Neural cell (in vitro differentiated cells): ENCODE measurements at regions not wholly inside any gene's neighbourhood (a gene's known extent, or its start where the extent isn't known, plus 50 kb on each side); places are given as distances from the start of the nearest gene placed in this dataset.

Experiments used
- H2AFZ ChIP-seq: fragments of 200-600, 300-800 bp; sonication (generic), shearing (Covaris generic); 2 replicates; pipeline ENCODE4 v1.6.0; 2014; ENCODE audit warnings: low read depth, mild to moderate bottlenecking, antibody characterized with exemption, low read length, moderate library complexity
- H3F3A ChIP-seq: fragments of 200-600 bp; shearing (Covaris generic); 2 replicates; pipeline ENCODE4 v1.6.1; 2016; ENCODE audit warnings: mild to moderate bottlenecking, moderate library complexity, mixed read lengths, antibody characterized with exemption, low read length; ENCODE audit not compliant: insufficient read depth, poor library complexity, severe bottlenecking
- H3K27ac ChIP-seq: fragments of 200-600, 300-800 bp; sonication (generic), shearing (Covaris generic); 2 replicates; pipeline ENCODE4 v1.5.1; 2014; ENCODE audit warnings: mild to moderate bottlenecking, low read length, moderate library complexity
- H3K27me3 ChIP-seq: fragments of 300-800, 200-600 bp; sonication (generic), shearing (Covaris generic); 2 replicates; pipeline ENCODE4 v1.6.0; 2014; ENCODE audit warnings: mild to moderate bottlenecking, low read depth, low read length, moderate library complexity; ENCODE audit not compliant: insufficient read depth
- H3K36me3 ChIP-seq: fragments of 300-800, 200-600 bp; sonication (generic), shearing (Covaris generic); 2 replicates; pipeline ENCODE4 v1.5.1; 2014; ENCODE audit warnings: mild to moderate bottlenecking, antibody characterized with exemption, low read length, moderate library complexity; ENCODE audit not compliant: insufficient read depth
- H3K4me2 ChIP-seq: fragments of 300-800, 200-600 bp; sonication (generic), shearing (Covaris generic); 2 replicates; pipeline ENCODE4 v1.6.0; 2014; ENCODE audit warnings: mild to moderate bottlenecking, low read length
- H3K4me3 ChIP-seq: fragments of 300-800, 200-600 bp; sonication (generic), shearing (Covaris generic); 2 replicates; pipeline ENCODE4 v1.5.1; 2014; ENCODE audit warnings: mild to moderate bottlenecking, low read length, moderate library complexity
- H3K79me2 ChIP-seq: fragments of 200-600 bp; shearing (Covaris generic); replicated peaks from 2 replicates; pipeline ENCODE4 v1.6.0; 2014; ENCODE audit warnings: mild to moderate bottlenecking, low read length, moderate library complexity; ENCODE audit not compliant: insufficient read depth
- H3K9ac ChIP-seq: fragments of 300-800, 200-600 bp; sonication (generic), shearing (Covaris generic); 2 replicates; pipeline ENCODE4 v1.6.1; 2016; ENCODE audit warnings: mild to moderate bottlenecking, low read length, mixed read lengths
- H3K9me2 ChIP-seq: fragments of 200-600 bp; shearing (Covaris generic); 2 replicates; pipeline ENCODE4 v1.6.1; 2016; ENCODE audit warnings: mild to moderate bottlenecking, low read length, mixed read lengths; ENCODE audit not compliant: insufficient read depth
- H3K9me3 ChIP-seq: fragments of 200-600, 300-800 bp; sonication (generic), shearing (Covaris generic); 2 replicates; pipeline ENCODE4 v1.6.1; 2016; ENCODE audit warnings: mild to moderate bottlenecking, mixed run types, low read length, moderate library complexity, mixed read lengths
- H4K20me1 ChIP-seq: fragments of 200-600 bp; shearing (Covaris generic); 2 replicates; pipeline ENCODE4 v1.6.1; 2016; ENCODE audit warnings: mild to moderate bottlenecking, mixed run types; ENCODE audit not compliant: insufficient read depth
- EP300 ChIP-seq: fragments of 450-650 bp; conservative IDR thresholded peaks from 2 replicates; pipeline ENCODE4 v1.6.1; 2014; ENCODE audit warnings: antibody characterized with exemption, mild to moderate bottlenecking, moderate library complexity; ENCODE audit not compliant: poor library complexity, severe bottlenecking
- EZH2 ChIP-seq: fragments of 200-600, 300-800 bp; shearing (Covaris generic), sonication (generic); IDR thresholded peaks from 2 replicates; pipeline ENCODE4 v1.6.1; 2014; ENCODE audit warnings: antibody characterized with exemption, low read length, borderline replicate concordance, mild to moderate bottlenecking; ENCODE audit not compliant: insufficient read depth, poor library complexity, severe bottlenecking
- MXI1 ChIP-seq: fragments of 450-650 bp; conservative IDR thresholded peaks from 2 replicates; pipeline ENCODE4 v1.6.1; 2014; ENCODE audit warnings: antibody characterized with exemption, mild to moderate bottlenecking; ENCODE audit not compliant: poor library complexity, severe bottlenecking
- POLR2AphosphoS5 ChIP-seq: IDR thresholded peaks from 2 replicates; pipeline ENCODE4 v1.6.1; 2012
- RAD21 ChIP-seq: fragments of 450-650 bp; conservative IDR thresholded peaks from 2 replicates; pipeline ENCODE4 v1.6.1; 2014; ENCODE audit warnings: antibody characterized with exemption, mild to moderate bottlenecking, moderate library complexity
- SMC3 ChIP-seq: fragments of 450-650 bp; conservative IDR thresholded peaks from 2 replicates; pipeline ENCODE4 v1.6.1; 2014; ENCODE audit warnings: antibody characterized with exemption, mild to moderate bottlenecking, moderate library complexity; ENCODE audit not compliant: poor library complexity
- TAF1 ChIP-seq: IDR thresholded peaks from 2 replicates; pipeline ENCODE4 v1.6.1; 2012; ENCODE audit warnings: low read depth
- TF ChIP-seq, protein P1 (sequence below): fragments of 450-650 bp; IDR thresholded peaks from 2 replicates; pipeline ENCODE4 v1.5.1; 2014; ENCODE audit warnings: antibody characterized with exemption, mild to moderate bottlenecking, moderate library complexity; ENCODE audit not compliant: poor library complexity, severe bottlenecking
- TF ChIP-seq, protein P2 (sequence below): IDR thresholded peaks from 2 replicates; pipeline ENCODE4 v1.6.1; 2012; ENCODE audit warnings: borderline replicate concordance

DNA sequence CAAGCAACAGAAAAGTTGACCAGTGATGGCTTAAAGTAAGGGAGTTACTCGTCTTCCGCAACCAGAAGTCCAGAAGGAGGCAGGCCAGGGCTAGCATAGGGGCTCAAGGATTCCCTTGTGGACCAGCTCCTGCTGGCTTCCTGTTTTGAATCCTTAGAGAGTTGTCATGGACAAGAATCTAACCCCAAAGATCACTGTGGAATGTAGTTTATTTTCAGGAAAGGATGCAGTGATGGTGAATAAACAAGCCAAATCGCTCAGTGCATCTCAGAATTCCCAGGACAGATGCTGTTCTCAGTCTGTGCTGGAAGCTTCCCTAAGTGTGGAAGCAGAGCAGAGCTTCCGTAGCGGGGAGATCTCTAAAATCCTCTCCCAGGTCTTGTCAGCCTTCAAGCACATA lies 311.3 kb downstream of the C12orf75 start:
- no peak overlapping the region for H3K27ac ChIP-seq
- H3K27me3 ChIP-seq = no peaks in the 10 kb centered on the region
- H3K9ac ChIP-seq = no peak overlapping the region
- no peak overlapping the region for H3K4me2 ChIP-seq
- H3K9me2 ChIP-seq = no peaks in the 10 kb centered on the region
- H2AFZ ChIP-seq = no peak overlapping the region
- H4K20me1 ChIP-seq = no peaks in the 10 kb centered on the region
- no peaks in the 10 kb centered on the region for H3K79me2 ChIP-seq
- no peaks in the 10 kb centered on the region for H3F3A ChIP-seq
- no peak for TF ChIP-seq EP300
- no peak for TF ChIP-seq SMC3
- TF ChIP-seq POLR2AphosphoS5 = no peak
- no peak for TF ChIP-seq EZH2
- no peak for TF ChIP-seq MXI1
- TF ChIP-seq, protein P1, sequence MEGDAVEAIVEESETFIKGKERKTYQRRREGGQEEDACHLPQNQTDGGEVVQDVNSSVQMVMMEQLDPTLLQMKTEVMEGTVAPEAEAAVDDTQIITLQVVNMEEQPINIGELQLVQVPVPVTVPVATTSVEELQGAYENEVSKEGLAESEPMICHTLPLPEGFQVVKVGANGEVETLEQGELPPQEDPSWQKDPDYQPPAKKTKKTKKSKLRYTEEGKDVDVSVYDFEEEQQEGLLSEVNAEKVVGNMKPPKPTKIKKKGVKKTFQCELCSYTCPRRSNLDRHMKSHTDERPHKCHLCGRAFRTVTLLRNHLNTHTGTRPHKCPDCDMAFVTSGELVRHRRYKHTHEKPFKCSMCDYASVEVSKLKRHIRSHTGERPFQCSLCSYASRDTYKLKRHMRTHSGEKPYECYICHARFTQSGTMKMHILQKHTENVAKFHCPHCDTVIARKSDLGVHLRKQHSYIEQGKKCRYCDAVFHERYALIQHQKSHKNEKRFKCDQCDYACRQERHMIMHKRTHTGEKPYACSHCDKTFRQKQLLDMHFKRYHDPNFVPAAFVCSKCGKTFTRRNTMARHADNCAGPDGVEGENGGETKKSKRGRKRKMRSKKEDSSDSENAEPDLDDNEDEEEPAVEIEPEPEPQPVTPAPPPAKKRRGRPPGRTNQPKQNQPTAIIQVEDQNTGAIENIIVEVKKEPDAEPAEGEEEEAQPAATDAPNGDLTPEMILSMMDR = no peak
- TF ChIP-seq RAD21 = no peak
- TF ChIP-seq, protein P2, sequence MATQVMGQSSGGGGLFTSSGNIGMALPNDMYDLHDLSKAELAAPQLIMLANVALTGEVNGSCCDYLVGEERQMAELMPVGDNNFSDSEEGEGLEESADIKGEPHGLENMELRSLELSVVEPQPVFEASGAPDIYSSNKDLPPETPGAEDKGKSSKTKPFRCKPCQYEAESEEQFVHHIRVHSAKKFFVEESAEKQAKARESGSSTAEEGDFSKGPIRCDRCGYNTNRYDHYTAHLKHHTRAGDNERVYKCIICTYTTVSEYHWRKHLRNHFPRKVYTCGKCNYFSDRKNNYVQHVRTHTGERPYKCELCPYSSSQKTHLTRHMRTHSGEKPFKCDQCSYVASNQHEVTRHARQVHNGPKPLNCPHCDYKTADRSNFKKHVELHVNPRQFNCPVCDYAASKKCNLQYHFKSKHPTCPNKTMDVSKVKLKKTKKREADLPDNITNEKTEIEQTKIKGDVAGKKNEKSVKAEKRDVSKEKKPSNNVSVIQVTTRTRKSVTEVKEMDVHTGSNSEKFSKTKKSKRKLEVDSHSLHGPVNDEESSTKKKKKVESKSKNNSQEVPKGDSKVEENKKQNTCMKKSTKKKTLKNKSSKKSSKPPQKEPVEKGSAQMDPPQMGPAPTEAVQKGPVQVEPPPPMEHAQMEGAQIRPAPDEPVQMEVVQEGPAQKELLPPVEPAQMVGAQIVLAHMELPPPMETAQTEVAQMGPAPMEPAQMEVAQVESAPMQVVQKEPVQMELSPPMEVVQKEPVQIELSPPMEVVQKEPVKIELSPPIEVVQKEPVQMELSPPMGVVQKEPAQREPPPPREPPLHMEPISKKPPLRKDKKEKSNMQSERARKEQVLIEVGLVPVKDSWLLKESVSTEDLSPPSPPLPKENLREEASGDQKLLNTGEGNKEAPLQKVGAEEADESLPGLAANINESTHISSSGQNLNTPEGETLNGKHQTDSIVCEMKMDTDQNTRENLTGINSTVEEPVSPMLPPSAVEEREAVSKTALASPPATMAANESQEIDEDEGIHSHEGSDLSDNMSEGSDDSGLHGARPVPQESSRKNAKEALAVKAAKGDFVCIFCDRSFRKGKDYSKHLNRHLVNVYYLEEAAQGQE = no peak
- no peak for TF ChIP-seq TAF1
- no peak overlapping the region for H3K4me3 ChIP-seq
- H3K36me3 ChIP-seq = no peaks in the 10 kb centered on the region
- no peaks in the 10 kb centered on the region for H3K9me3 ChIP-seq

DNA sequence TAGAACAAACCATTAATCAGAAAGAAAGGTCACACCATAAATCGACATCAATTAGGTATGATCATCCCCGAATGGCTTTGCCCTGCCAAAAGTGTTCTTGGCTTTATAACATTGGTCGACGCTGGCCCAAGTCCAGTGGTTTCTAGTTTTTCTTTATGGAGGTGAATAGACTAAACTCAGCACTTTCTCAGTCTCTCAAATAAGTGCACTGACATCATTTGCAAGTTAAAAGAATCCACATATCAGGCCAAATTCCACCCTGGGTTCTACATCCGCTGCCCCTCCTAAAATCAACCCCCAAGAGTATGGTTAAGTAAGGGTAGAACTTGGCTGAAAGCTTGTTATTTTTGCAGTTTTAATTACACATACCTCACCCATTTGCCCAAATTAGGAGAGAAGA lies 314.3 kb downstream of the C12orf75 start:
- H3K9ac ChIP-seq = no peak overlapping the region
- H4K20me1 ChIP-seq = no peaks in the 10 kb centered on the region
- no peaks in the 10 kb centered on the region for H3K79me2 ChIP-seq
- no peaks in the 10 kb centered on the region for H3K27me3 ChIP-seq
- no peak for TF ChIP-seq SMC3
- TF ChIP-seq, protein P2 = no peak
- no peak for TF ChIP-seq RAD21
- no peak for TF ChIP-seq EP300
- no peak for TF ChIP-seq MXI1
- no peak for TF ChIP-seq POLR2AphosphoS5
- TF ChIP-seq TAF1 = no peak
- TF ChIP-seq, protein P1 = no peak
- TF ChIP-seq EZH2 = no peak
- no peak overlapping the region for H3K4me2 ChIP-seq
- H3K27ac ChIP-seq = no peak overlapping the region
- no peaks in the 10 kb centered on the region for H3K9me3 ChIP-seq
- no peaks in the 10 kb centered on the region for H3K9me2 ChIP-seq
- no peak overlapping the region for H2AFZ ChIP-seq
- no peaks in the 10 kb centered on the region for H3K36me3 ChIP-seq
- H3K4me3 ChIP-seq = no peak overlapping the region
- no peaks in the 10 kb centered on the region for H3F3A ChIP-seq
